ENCODE measurements at regions not wholly inside any gene's neighbourhood (a gene's known extent, or its start where the extent isn't known, plus 50 kb on each side); places are given as distances from the start of the nearest gene placed in this dataset.

GRCh38 chr5:159507661-159508060, 177.4 kb upstream of the IL12B start:
- no peak for TF ChIP-seq CTCF (IDR thresholded peaks at IDR 0.05; ENCODE audit: extremely low read depth in 1 of 2, insufficient read depth in 1 of 2, low read depth in 1 of 2, low read length in 2 of 2)
- no peak for TF ChIP-seq EZH2 (IDR thresholded peaks at IDR 0.05; ENCODE audit: borderline replicate concordance, low read depth, low read length, severe bottlenecking)
- TF ChIP-seq MYC (IDR thresholded peaks at IDR 0.05; ENCODE audit: low read depth, low read length): no peak
- TF ChIP-seq POLR2AphosphoS5 (IDR thresholded peaks at IDR 0.05; ENCODE audit: insufficient read depth, low read depth, low read length): no peak
- TF ChIP-seq MAX (IDR thresholded peaks at IDR 0.05; ENCODE audit: insufficient read depth, insufficient read length): no peak
- no peak for TF ChIP-seq POLR2A (IDR thresholded peaks at IDR 0.05; ENCODE audit: low read depth, low read length)
